Spleen (tissue), 7 donors: ENCODE measurements at regions not wholly inside any gene's neighbourhood (a gene's known extent, or its start where the extent isn't known, plus 50 kb on each side); places are given as distances from the start of the nearest gene placed in this dataset.

ENCODE experiments used
- POLR2A ChIP-seq, 3 donors: fragments of 450-650 bp; IDR thresholded peaks; one replicate each; pipeline ENCODE4 v1.5.1; 2017; ENCODE audit warnings: antibody characterized with exemption in 3 of 3, mild to moderate bottlenecking in 1 of 3
- POLR2AphosphoS5 ChIP-seq, 3 donors: sonication (generic); formaldehyde crosslinking; IDR thresholded peaks; one replicate each; pipeline ENCODE4 v1.5.1; 2017; ENCODE audit warnings: antibody characterized with exemption in 3 of 3
- TF ChIP-seq, protein P1 (sequence below), 11 experiments: fragments of 200-600 bp in 7 of 11; fragments of 450-650 bp in 4 of 11; sonication (generic) in 4 of 11; IDR thresholded peaks in 8 of 11; conservative IDR thresholded peaks in 3 of 11; 1 replicate in 7 of 11; 2 replicates in 4 of 11; pipeline versions ENCODE4 v1.4.0 to v1.8.0; 2016 to 2021; ENCODE audit warnings: antibody characterized with exemption in 11 of 11, inconsistent platforms in 4 of 11, mild to moderate bottlenecking in 1 of 11
- donor health status: DM: no; HTN: no; CAD: no; lungs with moderate emphysema.
- donor health status: DM: no; HTN: no; CAD: no.
- donor health status: DM: no; HTN: no; CAD: no.

DNA sequence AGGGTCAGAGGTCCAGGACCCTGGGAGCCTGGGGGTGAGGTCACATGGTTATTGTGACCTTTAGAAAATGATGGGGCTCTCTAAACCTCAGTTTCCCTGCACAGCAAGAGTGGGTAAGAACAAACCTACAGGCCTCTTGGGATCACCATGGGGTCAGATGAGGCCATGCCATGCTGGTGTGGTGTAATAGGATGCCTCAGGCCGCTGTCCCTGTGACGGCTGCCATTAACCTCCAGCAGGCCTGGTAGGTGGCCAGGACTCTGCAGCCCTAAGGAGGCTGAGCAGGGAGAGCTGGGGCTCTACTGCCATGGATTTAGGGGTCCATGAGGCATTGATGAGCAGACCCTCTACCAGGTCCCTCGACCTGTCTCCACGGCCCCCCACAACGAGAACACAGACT, 265.5 kb downstream of the CTTN start:
- TF ChIP-seq, protein P1, sequence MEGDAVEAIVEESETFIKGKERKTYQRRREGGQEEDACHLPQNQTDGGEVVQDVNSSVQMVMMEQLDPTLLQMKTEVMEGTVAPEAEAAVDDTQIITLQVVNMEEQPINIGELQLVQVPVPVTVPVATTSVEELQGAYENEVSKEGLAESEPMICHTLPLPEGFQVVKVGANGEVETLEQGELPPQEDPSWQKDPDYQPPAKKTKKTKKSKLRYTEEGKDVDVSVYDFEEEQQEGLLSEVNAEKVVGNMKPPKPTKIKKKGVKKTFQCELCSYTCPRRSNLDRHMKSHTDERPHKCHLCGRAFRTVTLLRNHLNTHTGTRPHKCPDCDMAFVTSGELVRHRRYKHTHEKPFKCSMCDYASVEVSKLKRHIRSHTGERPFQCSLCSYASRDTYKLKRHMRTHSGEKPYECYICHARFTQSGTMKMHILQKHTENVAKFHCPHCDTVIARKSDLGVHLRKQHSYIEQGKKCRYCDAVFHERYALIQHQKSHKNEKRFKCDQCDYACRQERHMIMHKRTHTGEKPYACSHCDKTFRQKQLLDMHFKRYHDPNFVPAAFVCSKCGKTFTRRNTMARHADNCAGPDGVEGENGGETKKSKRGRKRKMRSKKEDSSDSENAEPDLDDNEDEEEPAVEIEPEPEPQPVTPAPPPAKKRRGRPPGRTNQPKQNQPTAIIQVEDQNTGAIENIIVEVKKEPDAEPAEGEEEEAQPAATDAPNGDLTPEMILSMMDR (IDR thresholded peaks at IDR 0.05 in 8 of 11, conservative IDR thresholded peaks at IDR 0.05 in 3 of 11), result no peak
- no peak for TF ChIP-seq POLR2A (IDR thresholded peaks at IDR 0.05)
- TF ChIP-seq POLR2AphosphoS5 (IDR thresholded peaks at IDR 0.05), result no peak
